ENCODE measurements at regions not wholly inside any gene's neighbourhood (a gene's known extent, or its start where the extent isn't known, plus 50 kb on each side); places are given as distances from the start of the nearest gene placed in this dataset.

GRCh38 chr7:149569025-149569725, 71.6 kb upstream of the ZNF746 start:
- no peak for DNase-seq
- peaks cover 1 to 15% of the 10 kb centered on the region in 2 experiments for H3K36me3 ChIP-seq (replicated peaks in 1 of 2; ENCODE audit: control extremely low read depth in 1 of 2, control insufficient read depth in 1 of 2, extremely low read depth in 1 of 2, insufficient read depth in 2 of 2, low read length in 1 of 2)
- Mint-ChIP-seq H3K4me1 (no peaks in the 10 kb centered on the region), H3K27ac (no peak overlapping the region), H3K27me3 (no peaks in the 10 kb centered on the region), H3K9me3 (ENCODE audit: insufficient read depth) (peaks cover 14% of the 10 kb centered on the region), H3K4me3 (no peak overlapping the region)
- POLR2A ChIA-PET, result no interaction called here
- H3K27me3 ChIP-seq (replicated peaks in 1 of 4; ENCODE audit: control extremely low read depth in 1 of 4, control insufficient read depth in 3 of 4, insufficient read depth in 4 of 4, low read length in 3 of 4), result no peaks in the 10 kb centered on the region
- intact Hi-C loops (cut with micrococcal nuclease), result no loop called here
- 100% methylated on average over 3 of the region's 6 CpGs for WGBS (ENCODE audit: insufficient coverage)
- no peaks in the 10 kb centered on the region for H3K4me1 ChIP-seq (ENCODE audit: control insufficient read depth in 2 of 2, insufficient read depth in 2 of 2, low read length in 2 of 2)
- H3K27ac ChIP-seq (ENCODE audit: low read length in 2 of 2), result no peak overlapping the region
- no peak overlapping the region for H2AFZ ChIP-seq (ENCODE audit: insufficient read depth, low read depth, low read length, poor library complexity, severe bottlenecking)
- TF ChIP-seq EZH2 (IDR thresholded peaks at IDR 0.05; ENCODE audit: borderline replicate concordance, insufficient read depth, low read depth, low read length, poor library complexity, severe bottlenecking), result no peak
- no peak for TF ChIP-seq CTCF (IDR thresholded peaks at IDR 0.05)
- H3K79me2 ChIP-seq (ENCODE audit: control insufficient read depth, insufficient read depth, low read length), result peaks cover 15% of the 10 kb centered on the region
- no peak for ATAC-seq (ENCODE audit: low read depth)
- H3K4me3 ChIP-seq (ENCODE audit: control extremely low read depth in 1 of 5, extremely low read depth in 1 of 5, insufficient read depth in 1 of 5, low read depth in 2 of 5, low read length in 4 of 5), result no peak overlapping the region
- no peak overlapping the region for H3K9ac ChIP-seq (ENCODE audit: low read length)
- H3K4me2 ChIP-seq (replicated peaks; ENCODE audit: low read depth, low read length, poor library complexity, severe bottlenecking), result no peak overlapping the region
- peaks cover 8% of the 10 kb centered on the region for H4K20me1 ChIP-seq (ENCODE audit: control insufficient read depth, insufficient read depth, low read length, poor library complexity, severe bottlenecking)
- CTCF ChIA-PET, result interaction anchor here (0.6 to 1.5 kb wide), 2 partner anchors 24 to 520 kb away, joined by 3 to 4 read pairs; no protein-coding TSS in a partner anchor
- H3K9me3 ChIP-seq (ENCODE audit: control extremely low read depth in 1 of 3, control insufficient read depth in 2 of 3, insufficient read depth in 1 of 3, low read length in 2 of 3), result peaks cover 0 to 24% (median 22%) of the 10 kb centered on the region in 3 donors

GRCh38 chr7:149568218-149568617, 70.6 kb upstream of the ZNF746 start:
- CTCF ChIA-PET, result interaction anchor here (1.5 kb wide), 1 partner anchor 25 kb away, joined by 3 read pairs; no protein-coding TSS in a partner anchor
- no peaks in the 10 kb centered on the region for H3K4me1 Mint-ChIP-seq
- H3K4me1 ChIP-seq (ENCODE audit: control insufficient read depth in 2 of 2, insufficient read depth in 2 of 2, low read length in 2 of 2), result no peaks in the 10 kb centered on the region
- TF ChIP-seq CTCF (IDR thresholded peaks at IDR 0.05) (no peak), EZH2 (IDR thresholded peaks at IDR 0.05; ENCODE audit: borderline replicate concordance, insufficient read depth, low read depth, low read length, poor library complexity, severe bottlenecking) (no peak)
- H3K27me3 ChIP-seq (replicated peaks in 1 of 4; ENCODE audit: control extremely low read depth in 1 of 4, control insufficient read depth in 3 of 4, insufficient read depth in 4 of 4, low read length in 3 of 4), result no peaks in the 10 kb centered on the region
- H3K27ac ChIP-seq (ENCODE audit: low read length in 2 of 2), result no peak overlapping the region
- H3K9me3 Mint-ChIP-seq (ENCODE audit: insufficient read depth), result peaks cover 14% of the 10 kb centered on the region
- no peak for ATAC-seq (ENCODE audit: low read depth)
- H3K9me3 ChIP-seq (ENCODE audit: control extremely low read depth in 1 of 3, control insufficient read depth in 2 of 3, insufficient read depth in 1 of 3, low read length in 2 of 3), result peaks cover 0 to 22% (median 20%) of the 10 kb centered on the region in 3 donors
- no peak overlapping the region for H3K4me3 Mint-ChIP-seq
- DNase-seq, result no peak
- no peak overlapping the region for H3K4me2 ChIP-seq (replicated peaks; ENCODE audit: low read depth, low read length, poor library complexity, severe bottlenecking)
- no peak overlapping the region for H2AFZ ChIP-seq (ENCODE audit: insufficient read depth, low read depth, low read length, poor library complexity, severe bottlenecking)
- no peak overlapping the region for H3K9ac ChIP-seq (ENCODE audit: low read length)
- peaks cover 8% of the 10 kb centered on the region for H4K20me1 ChIP-seq (ENCODE audit: control insufficient read depth, insufficient read depth, low read length, poor library complexity, severe bottlenecking)
- intact Hi-C loops (cut with micrococcal nuclease), result no loop called here
- no peaks in the 10 kb centered on the region for H3K27me3 Mint-ChIP-seq
- WGBS (ENCODE audit: insufficient coverage), result 100% methylated on average over 2 of the region's 5 CpGs
- H3K27ac Mint-ChIP-seq, result no peak overlapping the region
- H3K79me2 ChIP-seq (ENCODE audit: control insufficient read depth, insufficient read depth, low read length), result peaks cover 15% of the 10 kb centered on the region
- H3K36me3 ChIP-seq (replicated peaks in 1 of 2; ENCODE audit: control extremely low read depth in 1 of 2, control insufficient read depth in 1 of 2, extremely low read depth in 1 of 2, insufficient read depth in 2 of 2, low read length in 1 of 2), result peaks cover 1 to 15% of the 10 kb centered on the region in 2 experiments
- POLR2A ChIA-PET, result no interaction called here
- no peak overlapping the region for H3K4me3 ChIP-seq (ENCODE audit: control extremely low read depth in 1 of 5, extremely low read depth in 1 of 5, insufficient read depth in 1 of 5, low read depth in 2 of 5, low read length in 4 of 5)
